PC-9 (cell line): ENCODE measurements at regions not wholly inside any gene's neighbourhood (a gene's known extent, or its start where the extent isn't known, plus 50 kb on each side); places are given as distances from the start of the nearest gene placed in this dataset.

ENCODE experiments used
- BruUV-seq: library from RNA; stranded (reverse); fragments of 400-500 nt; replicated peaks from 2 replicates; lab custom pipeline; 2021; lab: Mats Ljungman, UMichigan
- CTCF ChIA-PET: fragments of 300-600 bp; sonication (Branson Sonifier 250); formaldehyde crosslinking; loops from one replicate; lab custom pipeline; 2022; ENCODE audit warnings: antibody characterized with exemption; lab: Charles Lee
- POLR2A ChIA-PET: fragments of 300-600 bp; sonication (Branson Sonifier 250); formaldehyde crosslinking; loops from one replicate; lab custom pipeline; 2022; ENCODE audit warnings: antibody characterized with exemption; ENCODE audit not compliant: unreplicated experiment; lab: Charles Lee
- DNase-seq, 2 experiments: peaks; one replicate each; pipeline versions ENCODE4 v3.0.0 to v3.0.0-alpha.2; 2015 to 2022; ENCODE audit warnings: mixed read lengths in 1 of 2
- H2AFZ ChIP-seq: fragments of 200-600 bp; sonication (generic); 2 replicates; pipeline ENCODE4 v1.8.1; 2017; ENCODE audit warnings: antibody characterized with exemption
- H3F3A ChIP-seq: fragments of 200-600 bp; sonication (generic); 2 replicates; pipeline ENCODE4 v1.8.1; 2017; ENCODE audit warnings: antibody characterized with exemption, mild to moderate bottlenecking, low read depth; ENCODE audit not compliant: insufficient read depth
- H3K27ac ChIP-seq: fragments of 200-600 bp; sonication (generic); 2 replicates; pipeline ENCODE4 v1.6.1; 2016; ENCODE audit warnings: mixed run types
- H3K27me3 ChIP-seq: fragments of 200-600 bp; sonication (generic); 2 replicates; pipeline ENCODE4 v1.6.1; 2016; ENCODE audit warnings: low read depth, mixed run types; ENCODE audit not compliant: insufficient read depth
- H3K36me3 ChIP-seq: fragments of 200-600 bp; sonication (generic); 2 replicates; pipeline ENCODE4 v1.6.1; 2016; ENCODE audit warnings: low read depth, mixed run types
- H3K4me1 ChIP-seq: fragments of 200-600 bp; sonication (generic); replicated peaks from 2 replicates; pipeline ENCODE4 v1.6.1; 2016; ENCODE audit warnings: mixed run types; ENCODE audit not compliant: insufficient read depth
- H3K4me2 ChIP-seq: fragments of 200-600 bp; sonication (generic); 2 replicates; pipeline ENCODE4 v1.6.1; 2017; ENCODE audit warnings: mixed run types
- H3K4me3 ChIP-seq: fragments of 200-600 bp; sonication (generic); 2 replicates; pipeline ENCODE4 v1.6.1; 2016; ENCODE audit warnings: mixed run types
- H3K79me2 ChIP-seq: fragments of 200-600 bp; sonication (generic); 2 replicates; pipeline ENCODE4 v1.6.1; 2017; ENCODE audit warnings: low read depth, mixed run types
- H3K9me2 ChIP-seq: fragments of 200-600 bp; sonication (generic); 2 replicates; pipeline ENCODE4 v1.8.1; 2017; ENCODE audit warnings: mild to moderate bottlenecking; ENCODE audit not compliant: insufficient read depth
- H3K9me3 ChIP-seq: fragments of 200-600 bp; sonication (generic); 2 replicates; pipeline ENCODE4 v1.8.1; 2016; ENCODE audit warnings: low read depth; ENCODE audit not compliant: insufficient read depth
- H4K20me1 ChIP-seq: fragments of 200-600 bp; sonication (generic); 2 replicates; pipeline ENCODE4 v1.8.1; 2017; ENCODE audit not compliant: insufficient read depth
- CTCF ChIP-seq: fragments of 200-600 bp; sonication (generic); conservative IDR thresholded peaks from 2 replicates; pipeline ENCODE4 v1.6.1; 2017; ENCODE audit warnings: mixed run types, antibody characterized with exemption, mild to moderate bottlenecking, moderate library complexity
- EZH2 ChIP-seq: fragments of 200-600 bp; sonication (generic); IDR thresholded peaks from 2 replicates; pipeline ENCODE4 v1.8.0; 2017; ENCODE audit warnings: antibody characterized with exemption, low read depth
- intact Hi-C: fragments of 100-400 bp; cut with micrococcal nuclease; formaldehyde crosslinking; loops from one replicate; pipeline ENCODE4 v1.10.0; 2022; ENCODE audit not compliant: unreplicated experiment

- H3K4me2 ChIP-seq = no peak overlapping the region
- H3K9me3 ChIP-seq = no peaks in the 10 kb centered on the region
- H4K20me1 ChIP-seq = no peaks in the 10 kb centered on the region
- POLR2A ChIA-PET = no interaction called here
- no peak for DNase-seq
- no peaks in the 10 kb centered on the region for H3K9me2 ChIP-seq
- CTCF ChIA-PET = no interaction called here
- no peak overlapping the region for H3K27ac ChIP-seq
- no peak for TF ChIP-seq EZH2
- no peak for TF ChIP-seq CTCF
- H3K27me3 ChIP-seq = no peaks in the 10 kb centered on the region
- H3K36me3 ChIP-seq = no peaks in the 10 kb centered on the region
- no peak overlapping the region for H2AFZ ChIP-seq
- H3K79me2 ChIP-seq = no peaks in the 10 kb centered on the region
- intact Hi-C loops = no loop called here
- no peaks in the 10 kb centered on the region for H3F3A ChIP-seq
- no peaks in the 10 kb centered on the region for H3K4me1 ChIP-seq
- no peak overlapping the region for H3K4me3 ChIP-seq
- BruUV-seq = no TSS peak
Observed at GRCh38 chr5:125587631-125588030, 835.6 kb upstream of the GRAMD2B start.

- no TSS peak for BruUV-seq
- Histone ChIP-seq H3K4me2 (no peak overlapping the region), H3K4me3 (no peak overlapping the region), H3K79me2 (no peaks in the 10 kb centered on the region), H3F3A (no peaks in the 10 kb centered on the region), H3K27me3 (no peaks in the 10 kb centered on the region), H3K36me3 (no peaks in the 10 kb centered on the region), H3K27ac (no peak overlapping the region), H3K9me2 (no peaks in the 10 kb centered on the region), H2AFZ (no peak overlapping the region), H3K9me3 (no peaks in the 10 kb centered on the region), H3K4me1 (no peaks in the 10 kb centered on the region), H4K20me1 (no peaks in the 10 kb centered on the region)
- POLR2A ChIA-PET = no interaction called here
- no peak for TF ChIP-seq EZH2
- TF ChIP-seq CTCF = no peak
- CTCF ChIA-PET = no interaction called here
- intact Hi-C loops = no loop called here
- DNase-seq = no peak
Observed at GRCh38 chr5:125592856-125593255, 830.4 kb upstream of the GRAMD2B start.

- Histone ChIP-seq H3K27me3 (no peaks in the 10 kb centered on the region), H3K9me3 (no peaks in the 10 kb centered on the region), H3K27ac (no peak overlapping the region), H4K20me1 (no peaks in the 10 kb centered on the region), H3K4me3 (no peak overlapping the region), H3K4me2 (no peak overlapping the region), H3K9me2 (no peaks in the 10 kb centered on the region), H3K36me3 (no peaks in the 10 kb centered on the region), H3K79me2 (no peaks in the 10 kb centered on the region), H3K4me1 (no peaks in the 10 kb centered on the region), H3F3A (no peaks in the 10 kb centered on the region), H2AFZ (no peak overlapping the region)
- no peak for DNase-seq
- CTCF ChIA-PET = no interaction called here
- intact Hi-C loops = no loop called here
- POLR2A ChIA-PET = no interaction called here
- BruUV-seq = no TSS peak
- no peak for TF ChIP-seq CTCF
- TF ChIP-seq EZH2 = no peak
Observed at GRCh38 chr5:125595095-125595494, 828.1 kb upstream of the GRAMD2B start.
